HL-60 (cell line): ENCODE measurements at regions not wholly inside any gene's neighbourhood (a gene's known extent, or its start where the extent isn't known, plus 50 kb on each side); places are given as distances from the start of the nearest gene placed in this dataset.

Source experiments
- DNase-seq, 2 experiments: peaks; one replicate each; pipeline ENCODE4 v3.0.0-alpha.2; 2010 to 2020; ENCODE audit warnings: low read depth in 1 of 2, low spot score in 1 of 2
- H3K27ac ChIP-seq: fragments of 250-450 bp; sonication (Bioruptor Pico); replicated peaks from 2 replicates; pipeline ENCODE4 v1.5.1; 2020; ENCODE audit warnings: mild to moderate bottlenecking, moderate library complexity
- H3K27me3 ChIP-seq: fragments of 250-450 bp; sonication (Bioruptor Pico); 2 replicates; pipeline ENCODE4 v1.5.1; 2021; ENCODE audit warnings: mild to moderate bottlenecking, moderate library complexity; ENCODE audit not compliant: insufficient read depth, poor library complexity, severe bottlenecking
- H3K4me3 ChIP-seq: replicated peaks from 2 replicates; pipeline ENCODE4 v1.5.1; 2011; ENCODE audit warnings: mild to moderate bottlenecking, control low read depth, low read length; ENCODE audit not compliant: insufficient read depth
- GABPA ChIP-seq: IDR thresholded peaks from 2 replicates; pipeline ENCODE4 v1.6.1; 2012; ENCODE audit warnings: low read depth
- POLR2AphosphoS5 ChIP-seq: IDR thresholded peaks from 2 replicates; pipeline ENCODE4 v1.6.1; 2012; ENCODE audit warnings: low read depth
- SPI1 ChIP-seq: IDR thresholded peaks from 2 replicates; pipeline ENCODE4 v1.6.1; 2012; ENCODE audit warnings: low read depth, mild to moderate bottlenecking, borderline replicate concordance
- TF ChIP-seq, protein P1 (sequence below): IDR thresholded peaks from 2 replicates; pipeline ENCODE4 v1.6.1; 2012; ENCODE audit warnings: low read depth; ENCODE audit not compliant: insufficient replicate concordance
- TF ChIP-seq, protein P2 (sequence below): IDR thresholded peaks from one replicate; pipeline ENCODE4 v1.5.1; 2011; ENCODE audit warnings: low read length, control low read depth, inconsistent platforms; ENCODE audit not compliant: insufficient read depth

DNA sequence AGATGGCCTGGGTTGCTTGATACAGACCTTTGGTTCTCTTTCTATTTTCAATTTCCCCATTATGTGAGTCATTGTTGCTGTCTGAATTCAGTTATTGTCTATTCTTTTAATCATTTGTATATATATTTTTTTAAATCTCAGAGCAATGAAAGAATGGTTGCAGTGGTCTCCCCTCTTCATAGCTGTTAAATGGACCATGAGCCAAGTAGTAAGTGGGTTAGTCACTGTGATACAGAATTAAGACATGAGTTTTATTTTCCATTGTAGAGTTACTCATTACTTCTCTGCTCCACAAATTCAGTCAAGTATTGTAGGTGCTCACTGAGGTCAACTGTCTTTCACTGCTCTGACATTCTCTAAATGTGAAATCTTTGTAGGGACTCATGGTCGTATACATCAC is 174.6 kb upstream of the GRAMD2B start:
- TF ChIP-seq POLR2AphosphoS5 (no peak), SPI1 (no peak), GABPA (no peak)
- TF ChIP-seq, protein P1, sequence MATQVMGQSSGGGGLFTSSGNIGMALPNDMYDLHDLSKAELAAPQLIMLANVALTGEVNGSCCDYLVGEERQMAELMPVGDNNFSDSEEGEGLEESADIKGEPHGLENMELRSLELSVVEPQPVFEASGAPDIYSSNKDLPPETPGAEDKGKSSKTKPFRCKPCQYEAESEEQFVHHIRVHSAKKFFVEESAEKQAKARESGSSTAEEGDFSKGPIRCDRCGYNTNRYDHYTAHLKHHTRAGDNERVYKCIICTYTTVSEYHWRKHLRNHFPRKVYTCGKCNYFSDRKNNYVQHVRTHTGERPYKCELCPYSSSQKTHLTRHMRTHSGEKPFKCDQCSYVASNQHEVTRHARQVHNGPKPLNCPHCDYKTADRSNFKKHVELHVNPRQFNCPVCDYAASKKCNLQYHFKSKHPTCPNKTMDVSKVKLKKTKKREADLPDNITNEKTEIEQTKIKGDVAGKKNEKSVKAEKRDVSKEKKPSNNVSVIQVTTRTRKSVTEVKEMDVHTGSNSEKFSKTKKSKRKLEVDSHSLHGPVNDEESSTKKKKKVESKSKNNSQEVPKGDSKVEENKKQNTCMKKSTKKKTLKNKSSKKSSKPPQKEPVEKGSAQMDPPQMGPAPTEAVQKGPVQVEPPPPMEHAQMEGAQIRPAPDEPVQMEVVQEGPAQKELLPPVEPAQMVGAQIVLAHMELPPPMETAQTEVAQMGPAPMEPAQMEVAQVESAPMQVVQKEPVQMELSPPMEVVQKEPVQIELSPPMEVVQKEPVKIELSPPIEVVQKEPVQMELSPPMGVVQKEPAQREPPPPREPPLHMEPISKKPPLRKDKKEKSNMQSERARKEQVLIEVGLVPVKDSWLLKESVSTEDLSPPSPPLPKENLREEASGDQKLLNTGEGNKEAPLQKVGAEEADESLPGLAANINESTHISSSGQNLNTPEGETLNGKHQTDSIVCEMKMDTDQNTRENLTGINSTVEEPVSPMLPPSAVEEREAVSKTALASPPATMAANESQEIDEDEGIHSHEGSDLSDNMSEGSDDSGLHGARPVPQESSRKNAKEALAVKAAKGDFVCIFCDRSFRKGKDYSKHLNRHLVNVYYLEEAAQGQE: no peak
- TF ChIP-seq, protein P2, sequence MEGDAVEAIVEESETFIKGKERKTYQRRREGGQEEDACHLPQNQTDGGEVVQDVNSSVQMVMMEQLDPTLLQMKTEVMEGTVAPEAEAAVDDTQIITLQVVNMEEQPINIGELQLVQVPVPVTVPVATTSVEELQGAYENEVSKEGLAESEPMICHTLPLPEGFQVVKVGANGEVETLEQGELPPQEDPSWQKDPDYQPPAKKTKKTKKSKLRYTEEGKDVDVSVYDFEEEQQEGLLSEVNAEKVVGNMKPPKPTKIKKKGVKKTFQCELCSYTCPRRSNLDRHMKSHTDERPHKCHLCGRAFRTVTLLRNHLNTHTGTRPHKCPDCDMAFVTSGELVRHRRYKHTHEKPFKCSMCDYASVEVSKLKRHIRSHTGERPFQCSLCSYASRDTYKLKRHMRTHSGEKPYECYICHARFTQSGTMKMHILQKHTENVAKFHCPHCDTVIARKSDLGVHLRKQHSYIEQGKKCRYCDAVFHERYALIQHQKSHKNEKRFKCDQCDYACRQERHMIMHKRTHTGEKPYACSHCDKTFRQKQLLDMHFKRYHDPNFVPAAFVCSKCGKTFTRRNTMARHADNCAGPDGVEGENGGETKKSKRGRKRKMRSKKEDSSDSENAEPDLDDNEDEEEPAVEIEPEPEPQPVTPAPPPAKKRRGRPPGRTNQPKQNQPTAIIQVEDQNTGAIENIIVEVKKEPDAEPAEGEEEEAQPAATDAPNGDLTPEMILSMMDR: no peak
- no peaks in the 10 kb centered on the region for H3K27me3 ChIP-seq
- no peak for DNase-seq
- no peak overlapping the region for H3K27ac ChIP-seq
- H3K4me3 ChIP-seq: no peak overlapping the region

DNA sequence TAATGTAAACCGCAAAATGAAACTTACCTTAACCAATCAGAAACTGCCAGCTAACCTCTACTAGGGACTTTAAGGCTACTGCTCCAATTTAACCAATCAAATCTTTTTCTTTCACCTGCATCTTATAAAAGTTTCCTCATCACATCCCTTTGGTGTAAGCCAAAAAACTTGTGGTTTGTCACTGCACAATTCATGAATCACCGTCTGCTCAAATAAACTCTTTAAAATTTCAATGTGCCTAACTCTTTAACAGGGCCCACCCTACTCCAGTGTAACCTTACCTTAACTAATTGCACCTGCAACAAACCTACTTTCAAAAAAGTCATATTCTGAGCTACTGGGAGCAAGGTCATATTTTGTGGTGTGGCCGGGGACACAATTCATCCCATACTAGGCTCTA is 172.2 kb upstream of the GRAMD2B start:
- Histone ChIP-seq H3K4me3 (no peak overlapping the region), H3K27ac (no peak overlapping the region), H3K27me3 (no peaks in the 10 kb centered on the region)
- no peak for DNase-seq
- TF ChIP-seq SPI1: no peak
- TF ChIP-seq, protein P1: no peak
- TF ChIP-seq POLR2AphosphoS5: no peak
- TF ChIP-seq GABPA: no peak
- TF ChIP-seq, protein P2: no peak

DNA sequence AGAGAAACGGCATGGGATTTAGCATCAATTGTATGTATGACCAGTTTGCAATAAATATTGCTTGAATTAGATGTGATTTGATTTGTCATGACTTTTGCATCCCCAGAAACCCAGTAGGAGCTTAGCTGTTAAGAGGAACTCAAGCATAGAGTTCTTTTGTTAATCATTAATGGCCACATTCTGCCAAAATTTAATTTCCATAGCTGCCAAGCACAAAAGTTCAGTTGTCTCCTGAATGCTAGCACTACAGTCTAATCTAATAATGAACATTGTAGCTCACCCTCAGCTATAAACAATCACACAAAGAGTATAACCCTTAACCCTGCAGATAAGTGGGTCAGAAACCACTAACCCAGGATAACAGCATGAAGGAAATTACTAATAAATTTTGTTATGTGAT is 169.8 kb upstream of the GRAMD2B start:
- Histone ChIP-seq H3K4me3 (no peak overlapping the region), H3K27ac (no peak overlapping the region), H3K27me3 (no peaks in the 10 kb centered on the region)
- no peak for DNase-seq
- TF ChIP-seq SPI1 (no peak), POLR2AphosphoS5 (no peak), GABPA (no peak)
- TF ChIP-seq, protein P1: no peak
- TF ChIP-seq, protein P2: no peak
